T-helper 2 cell (primary cell): ENCODE measurements at regions not wholly inside any gene's neighbourhood (a gene's known extent, or its start where the extent isn't known, plus 50 kb on each side); places are given as distances from the start of the nearest gene placed in this dataset.

Experiments used
- DNase-seq, 5 experiments: peaks; one replicate each; pipeline versions ENCODE4 v3.0.0 to v3.0.0-alpha.2; 2012 to 2022

DNA sequence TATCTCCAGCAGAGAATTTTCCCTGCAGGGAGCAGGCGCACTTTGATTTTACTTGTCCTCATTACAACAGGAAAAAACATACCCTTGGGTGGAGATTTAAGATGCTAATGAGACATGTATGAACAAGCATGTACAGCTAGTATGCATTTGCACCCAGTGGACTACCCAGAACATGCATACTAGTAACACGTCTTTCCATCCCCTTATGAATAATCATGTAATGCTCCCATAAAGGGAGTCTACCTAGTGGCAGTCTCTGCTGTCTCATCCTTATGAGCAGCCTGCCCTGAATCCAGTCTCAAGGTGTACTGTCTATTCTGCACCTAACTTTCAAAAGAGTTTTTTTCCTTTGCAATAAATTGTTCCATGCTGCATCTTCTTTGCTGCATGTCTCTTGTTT lies 1222.0 kb downstream of the ROBO1 start:
- DNase-seq, result no peak
